OCI-LY3 (cell line): ENCODE measurements at regions not wholly inside any gene's neighbourhood (a gene's known extent, or its start where the extent isn't known, plus 50 kb on each side); places are given as distances from the start of the nearest gene placed in this dataset.

Source experiments
- H2AFZ ChIP-seq: fragments of 200-600, 300-600 bp; shearing (Covaris generic); 2 replicates; pipeline ENCODE4 v1.6.0; 2014; ENCODE audit warnings: antibody characterized with exemption, low read depth, low read length
- H3K27ac ChIP-seq: fragments of 200-600, 300-600 bp; sonication (generic); 2 replicates; pipeline ENCODE4 v1.5.1; 2014; ENCODE audit warnings: mild to moderate bottlenecking, low read length, moderate library complexity, mixed read lengths
- H3K27me3 ChIP-seq: fragments of 200-600, 300-600 bp; sonication (generic); 2 replicates; pipeline ENCODE4 v1.6.1; 2014; ENCODE audit warnings: low read depth, low read length, mixed read lengths
- H3K36me3 ChIP-seq: fragments of 200-600, 300-600 bp; sonication (generic); replicated peaks from 2 replicates; pipeline ENCODE3; 2014; ENCODE audit warnings: low read depth, low read length, mixed read lengths
- H3K4me1 ChIP-seq: fragments of 300-600, 200-600 bp; sonication (generic); 2 replicates; pipeline ENCODE4 v1.6.1; 2014; ENCODE audit warnings: low read length, mixed read lengths
- H3K4me2 ChIP-seq: fragments of 200-600, 300-600 bp; sonication (generic); 2 replicates; pipeline ENCODE4 v1.6.1; 2014; ENCODE audit warnings: low read length, mixed read lengths
- H3K4me3 ChIP-seq: fragments of 300-600, 200-600 bp; sonication (generic); 2 replicates; pipeline ENCODE4 v1.5.1; 2014; ENCODE audit warnings: antibody characterized with exemption, mild to moderate bottlenecking, low read length, moderate library complexity
- H3K79me2 ChIP-seq: fragments of 300-600, 200-600 bp; shearing (Covaris generic); 2 replicates; pipeline ENCODE4 v1.6.1; 2014; ENCODE audit warnings: mild to moderate bottlenecking, low read length, mixed read lengths
- H3K9ac ChIP-seq: fragments of 300-600, 200-600 bp; shearing (Covaris generic); 2 replicates; pipeline ENCODE4 v1.6.0; 2014; ENCODE audit warnings: mild to moderate bottlenecking, low read length, moderate library complexity
- H3K9me3 ChIP-seq: fragments of 200-600, 300-600 bp; shearing (Covaris generic); 2 replicates; pipeline ENCODE4 v1.6.1; 2014; ENCODE audit warnings: low read length, mixed read lengths; ENCODE audit not compliant: insufficient read depth
- H4K20me1 ChIP-seq: fragments of 200-600, 300-600 bp; sonication (generic); 2 replicates; pipeline ENCODE4 v1.6.1; 2016; ENCODE audit warnings: low read length, mixed read lengths; ENCODE audit not compliant: insufficient read depth
- CTCF ChIP-seq: fragments of 200-600, 300-600 bp; sonication (generic); IDR thresholded peaks from 2 replicates; pipeline ENCODE4 v1.5.1; 2014; ENCODE audit warnings: antibody characterized with exemption, low read length, low read depth
- EZH2phosphoT487 ChIP-seq: fragments of 200-600 bp; shearing (Covaris generic); IDR thresholded peaks from 2 replicates; pipeline ENCODE4 v1.6.1; 2018; ENCODE audit warnings: antibody characterized with exemption, mixed run types, low read depth

DNA sequence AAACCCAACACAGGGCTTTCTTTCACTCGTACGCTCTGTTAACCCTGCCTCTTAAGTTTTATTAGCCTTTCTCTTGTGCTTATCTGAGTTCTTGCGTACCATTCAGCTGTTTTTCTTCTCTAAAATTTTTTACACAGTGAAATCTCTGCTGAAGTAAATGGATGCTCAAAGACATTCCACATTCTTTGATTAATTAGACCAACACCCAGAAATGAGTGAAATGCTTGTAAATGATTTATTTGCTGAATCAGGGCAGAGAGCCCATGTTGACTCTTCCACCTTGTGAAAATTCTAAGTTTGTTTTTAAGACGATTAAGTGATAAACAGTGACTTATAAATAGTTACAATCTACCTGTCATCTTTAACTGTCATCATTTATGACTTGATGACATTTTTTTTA is 156.7 kb downstream of the ACTL8 start:
- H3K4me3 ChIP-seq, result no peak overlapping the region
- H4K20me1 ChIP-seq, result no peaks in the 10 kb centered on the region
- no peaks in the 10 kb centered on the region for H3K9me3 ChIP-seq
- no peaks in the 10 kb centered on the region for H3K79me2 ChIP-seq
- no peak for TF ChIP-seq EZH2phosphoT487
- H3K36me3 ChIP-seq, result no peaks in the 10 kb centered on the region
- H3K27ac ChIP-seq, result no peak overlapping the region
- H2AFZ ChIP-seq, result no peak overlapping the region
- no peak overlapping the region for H3K9ac ChIP-seq
- H3K4me2 ChIP-seq, result no peak overlapping the region
- no peaks in the 10 kb centered on the region for H3K4me1 ChIP-seq
- H3K27me3 ChIP-seq, result peaks cover 4% of the 10 kb centered on the region

- H3K27ac ChIP-seq, result no peak overlapping the region
- no peaks in the 10 kb centered on the region for H3K79me2 ChIP-seq
- H2AFZ ChIP-seq, result no peak overlapping the region
- H3K9ac ChIP-seq, result no peak overlapping the region
- no peaks in the 10 kb centered on the region for H3K36me3 ChIP-seq
- H3K4me3 ChIP-seq, result no peak overlapping the region
- no peak overlapping the region for H3K4me2 ChIP-seq
- peaks cover 4% of the 10 kb centered on the region for H3K27me3 ChIP-seq
- no peaks in the 10 kb centered on the region for H3K4me1 ChIP-seq
- no peaks in the 10 kb centered on the region for H3K9me3 ChIP-seq
- H4K20me1 ChIP-seq, result no peaks in the 10 kb centered on the region
- TF ChIP-seq CTCF, result no peak
- no peak for TF ChIP-seq EZH2phosphoT487
Measured at GRCh38 chr1:17912491-17912890, 157.4 kb downstream of the ACTL8 start.

GRCh38 chr1:17913326-17914115 is 158.4 kb downstream of the ACTL8 start:
- Histone ChIP-seq H3K4me2 (no peak overlapping the region), H3K36me3 (no peaks in the 10 kb centered on the region), H3K27me3 (peaks cover 4% of the 10 kb centered on the region), H3K27ac (no peak overlapping the region), H3K9ac (no peak overlapping the region), H3K79me2 (no peaks in the 10 kb centered on the region), H3K4me1 (no peaks in the 10 kb centered on the region), H2AFZ (no peak overlapping the region), H3K4me3 (no peak overlapping the region), H4K20me1 (no peaks in the 10 kb centered on the region), H3K9me3 (no peaks in the 10 kb centered on the region)
- TF ChIP-seq EZH2phosphoT487 (no peak), CTCF (no peak)

DNA sequence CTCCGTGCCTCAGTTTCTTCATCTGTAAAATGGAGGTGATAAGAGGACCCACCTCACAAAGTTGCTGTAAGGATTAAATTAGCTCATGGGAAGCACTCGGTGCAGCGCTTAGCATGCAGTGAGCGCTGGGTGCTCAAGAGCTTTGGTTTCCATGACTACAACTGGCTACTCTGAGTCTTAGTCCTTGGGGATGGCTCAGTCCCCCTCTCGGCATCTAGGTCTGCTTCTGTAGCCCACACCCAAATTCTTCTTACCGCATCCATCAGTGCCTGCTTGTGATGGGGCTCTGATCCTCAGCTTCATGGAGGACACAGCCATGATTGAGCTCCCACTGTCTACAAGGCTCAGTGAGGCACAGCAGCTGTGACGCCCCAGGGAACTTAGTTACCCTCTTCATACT is 159.0 kb downstream of the ACTL8 start:
- Histone ChIP-seq H2AFZ (no peak overlapping the region), H4K20me1 (no peaks in the 10 kb centered on the region), H3K36me3 (no peaks in the 10 kb centered on the region), H3K4me1 (no peaks in the 10 kb centered on the region), H3K27ac (no peak overlapping the region), H3K27me3 (peaks cover 4% of the 10 kb centered on the region), H3K4me2 (no peak overlapping the region), H3K79me2 (no peaks in the 10 kb centered on the region), H3K9ac (no peak overlapping the region), H3K4me3 (no peak overlapping the region), H3K9me3 (no peaks in the 10 kb centered on the region)
- TF ChIP-seq EZH2phosphoT487, result no peak
- TF ChIP-seq CTCF, result no peak
